Prostate gland (tissue), 2 donors: ENCODE measurements at regions not wholly inside any gene's neighbourhood (a gene's known extent, or its start where the extent isn't known, plus 50 kb on each side); places are given as distances from the start of the nearest gene placed in this dataset.

Source experiments
- DNase-seq: peaks from one replicate; pipeline ENCODE4 v3.0.0-alpha.2; 2019; ENCODE audit warnings: low spot score
- H3K27ac ChIP-seq, 2 donors: fragments of 200-600 bp; sonication (generic); 2 replicates each; pipeline ENCODE4 v1.5.1; 2017 to 2019
- H3K27me3 ChIP-seq: fragments of 200-600 bp; sonication (generic); replicated peaks from 2 replicates; pipeline ENCODE4 v1.5.1; 2019; ENCODE audit not compliant: insufficient read depth
- H3K36me3 ChIP-seq, 2 donors: fragments of 200-600 bp; sonication (generic); 1 replicate in 1 of 2; 2 replicates in 1 of 2; pipeline versions ENCODE4 v1.5.1 to v1.8.1; 2017 to 2019
- H3K4me1 ChIP-seq: fragments of 200-600 bp; sonication (generic); replicated peaks from 2 replicates; pipeline ENCODE4 v1.5.1; 2019
- H3K4me3 ChIP-seq, 2 donors: fragments of 200-600 bp; sonication (generic); 2 replicates each; pipeline ENCODE4 v1.5.1; 2017 to 2019
- H3K9me3 ChIP-seq: fragments of 200-600 bp; sonication (generic); 2 replicates; pipeline ENCODE4 v1.5.1; 2017
- POLR2A ChIP-seq: fragments of 450-650 bp; IDR thresholded peaks from one replicate; pipeline ENCODE4 v1.6.1; 2016; ENCODE audit warnings: antibody characterized with exemption, mild to moderate bottlenecking
- POLR2AphosphoS5 ChIP-seq: sonication (generic); formaldehyde crosslinking; IDR thresholded peaks from one replicate; pipeline ENCODE4 v1.6.1; 2017; ENCODE audit warnings: antibody characterized with exemption
- WGBS: methylation state at CpG from one replicate; pipeline ENCODE4 v1.1.5; 2018; 5-methylcytosine and 5-hydroxymethylcytosine counted together
- intact Hi-C: fragments of 100-400 bp; cut with DNase I; formaldehyde crosslinking; loops from one replicate; pipeline ENCODE4 v1.14.2; 2022
- TF ChIP-seq, protein P1 (sequence below), 4 experiments: fragments of 200-600 bp in 2 of 4; fragments of 450-650 bp in 2 of 4; sonication (generic) in 2 of 4; IDR thresholded peaks; 1 replicate in 3 of 4; 2 replicates in 1 of 4; pipeline ENCODE4 v1.5.1; 2016 to 2019; ENCODE audit warnings: antibody characterized with exemption in 4 of 4, mild to moderate bottlenecking in 2 of 4, moderate library complexity in 2 of 4

DNA sequence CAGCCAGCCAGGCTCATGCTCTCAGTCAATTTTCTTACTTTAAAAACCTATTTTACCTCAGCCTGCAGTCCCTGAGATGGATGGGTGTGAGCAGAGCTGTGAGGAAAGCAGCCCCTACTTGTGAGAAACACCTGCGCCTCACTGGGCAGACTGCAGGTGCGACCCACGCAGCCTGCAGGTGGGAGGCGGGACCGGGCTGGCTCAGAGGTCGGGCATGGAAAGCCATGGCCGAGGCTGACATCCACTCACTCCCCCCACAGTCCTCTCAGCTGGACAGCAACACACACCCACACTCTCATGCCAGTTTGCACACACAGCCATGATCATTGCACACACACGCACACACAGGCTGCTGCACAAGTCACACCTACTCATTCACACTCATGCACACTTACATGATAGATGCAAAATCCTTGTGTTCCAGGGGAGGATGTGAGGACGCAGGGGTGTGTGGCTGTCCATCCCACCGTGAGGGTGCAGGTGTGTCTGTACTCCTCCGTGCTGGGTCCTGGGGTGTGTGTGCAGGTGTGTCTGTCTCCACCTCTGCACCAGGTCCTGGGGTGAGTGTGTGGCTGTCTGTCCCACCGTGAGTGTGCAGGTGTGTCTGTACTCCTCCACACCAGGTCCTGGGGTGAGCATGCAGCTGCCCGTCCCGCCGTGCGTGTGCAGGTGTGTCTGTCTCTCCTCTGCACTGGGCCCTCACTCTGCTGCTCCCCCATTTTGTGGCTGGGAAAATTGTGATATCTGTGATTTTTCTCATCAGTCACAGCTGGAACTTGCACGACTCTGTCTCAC lies 166.5 kb downstream of the RTP5 start:
- H3K4me1 ChIP-seq: no peaks in the 10 kb centered on the region
- H3K9me3 ChIP-seq: no peaks in the 10 kb centered on the region
- H3K36me3 ChIP-seq: no peaks in the 10 kb centered on the region
- no peak overlapping the region for H3K27ac ChIP-seq
- H3K4me3 ChIP-seq: no peak overlapping the region
- H3K27me3 ChIP-seq: peaks cover 3% of the 10 kb centered on the region
- intact Hi-C loops: no loop called here
- no peak for DNase-seq
- no peak for TF ChIP-seq POLR2AphosphoS5
- TF ChIP-seq POLR2A: no peak
- TF ChIP-seq, protein P1, sequence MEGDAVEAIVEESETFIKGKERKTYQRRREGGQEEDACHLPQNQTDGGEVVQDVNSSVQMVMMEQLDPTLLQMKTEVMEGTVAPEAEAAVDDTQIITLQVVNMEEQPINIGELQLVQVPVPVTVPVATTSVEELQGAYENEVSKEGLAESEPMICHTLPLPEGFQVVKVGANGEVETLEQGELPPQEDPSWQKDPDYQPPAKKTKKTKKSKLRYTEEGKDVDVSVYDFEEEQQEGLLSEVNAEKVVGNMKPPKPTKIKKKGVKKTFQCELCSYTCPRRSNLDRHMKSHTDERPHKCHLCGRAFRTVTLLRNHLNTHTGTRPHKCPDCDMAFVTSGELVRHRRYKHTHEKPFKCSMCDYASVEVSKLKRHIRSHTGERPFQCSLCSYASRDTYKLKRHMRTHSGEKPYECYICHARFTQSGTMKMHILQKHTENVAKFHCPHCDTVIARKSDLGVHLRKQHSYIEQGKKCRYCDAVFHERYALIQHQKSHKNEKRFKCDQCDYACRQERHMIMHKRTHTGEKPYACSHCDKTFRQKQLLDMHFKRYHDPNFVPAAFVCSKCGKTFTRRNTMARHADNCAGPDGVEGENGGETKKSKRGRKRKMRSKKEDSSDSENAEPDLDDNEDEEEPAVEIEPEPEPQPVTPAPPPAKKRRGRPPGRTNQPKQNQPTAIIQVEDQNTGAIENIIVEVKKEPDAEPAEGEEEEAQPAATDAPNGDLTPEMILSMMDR (IDR thresholded peaks at IDR 0.05): no peak
- 82% methylated on average over 17 of the region's 17 CpGs for WGBS

DNA sequence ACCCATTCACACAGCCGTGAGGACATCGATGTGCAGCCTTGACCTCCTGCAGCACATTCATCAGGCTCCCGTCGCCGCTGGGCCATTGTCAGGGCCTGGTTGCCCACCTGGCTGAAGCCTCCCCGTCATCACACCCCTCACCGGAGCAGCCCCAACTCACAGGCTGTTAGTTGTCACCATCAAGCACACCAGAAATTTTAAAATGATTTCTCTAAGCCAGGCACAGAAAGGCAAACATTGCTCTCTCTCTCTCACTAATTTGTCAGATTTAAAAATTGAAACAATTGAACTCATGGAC lies 167.1 kb downstream of the RTP5 start:
- Histone ChIP-seq H3K27ac (no peak overlapping the region), H3K4me3 (no peak overlapping the region), H3K36me3 (no peaks in the 10 kb centered on the region), H3K27me3 (peaks cover 3% of the 10 kb centered on the region), H3K4me1 (no peaks in the 10 kb centered on the region), H3K9me3 (no peaks in the 10 kb centered on the region)
- intact Hi-C loops: no loop called here
- WGBS: 84% methylated on average over 7 of the region's 7 CpGs
- DNase-seq: no peak
- no peak for TF ChIP-seq POLR2A
- TF ChIP-seq POLR2AphosphoS5: no peak
- TF ChIP-seq, protein P1 (IDR thresholded peaks at IDR 0.05): no peak

GRCh38 chr2:242038166-242038927 lies 168.8 kb downstream of the RTP5 start:
- intact Hi-C loops: no loop called here
- Histone ChIP-seq H3K27me3 (peaks cover 3% of the 10 kb centered on the region), H3K4me1 (no peaks in the 10 kb centered on the region), H3K4me3 (no peak overlapping the region), H3K27ac (no peak overlapping the region), H3K36me3 (no peaks in the 10 kb centered on the region), H3K9me3 (no peaks in the 10 kb centered on the region)
- DNase-seq: no peak
- TF ChIP-seq, protein P1 (IDR thresholded peaks at IDR 0.05): no peak
- WGBS: 87% methylated on average over 20 of the region's 20 CpGs

DNA sequence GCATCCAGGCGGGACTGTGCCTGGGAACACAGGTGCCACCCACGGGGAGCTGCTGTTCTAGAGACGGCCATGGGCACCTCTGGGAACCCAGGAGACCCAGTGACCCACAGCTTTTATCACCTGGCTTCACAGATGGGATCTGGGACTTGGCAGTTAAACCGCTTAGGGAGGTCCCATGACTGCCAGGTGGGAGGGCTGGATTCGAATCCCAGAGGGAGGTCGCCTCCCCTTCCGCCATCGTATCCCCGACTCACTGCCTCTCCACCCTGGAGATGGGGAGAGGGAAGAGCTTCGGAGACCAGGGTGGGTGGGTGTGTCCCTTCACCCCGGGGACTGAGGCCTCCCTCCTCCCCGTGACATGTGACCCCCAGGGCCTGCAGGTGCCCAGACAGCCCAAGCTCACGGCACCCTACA lies 169.4 kb downstream of the RTP5 start:
- H3K27ac ChIP-seq: no peak overlapping the region
- no peaks in the 10 kb centered on the region for H3K36me3 ChIP-seq
- 72% methylated on average over 6 of the region's 13 CpGs for WGBS
- TF ChIP-seq, protein P1 (IDR thresholded peaks at IDR 0.05): no peak
- TF ChIP-seq POLR2A: no peak
- no peak for TF ChIP-seq POLR2AphosphoS5
- no peak overlapping the region for H3K4me3 ChIP-seq
- intact Hi-C loops: no loop called here
- H3K27me3 ChIP-seq: peaks cover 7% of the 10 kb centered on the region
- H3K4me1 ChIP-seq: no peaks in the 10 kb centered on the region
- no peak for DNase-seq
- H3K9me3 ChIP-seq: no peaks in the 10 kb centered on the region

- intact Hi-C loops: no loop called here
- DNase-seq: no peak
- Histone ChIP-seq H3K27ac (no peak overlapping the region), H3K9me3 (no peaks in the 10 kb centered on the region), H3K4me1 (no peaks in the 10 kb centered on the region), H3K27me3 (peaks cover 15% of the 10 kb centered on the region), H3K36me3 (no peaks in the 10 kb centered on the region), H3K4me3 (no peak overlapping the region)
- 94% methylated on average over 10 of the region's 10 CpGs for WGBS
- no peak for TF ChIP-seq POLR2A
- TF ChIP-seq POLR2AphosphoS5: no peak
- TF ChIP-seq, protein P1 (IDR thresholded peaks at IDR 0.05): no peak
Observed at GRCh38 chr2:242040303-242040655, 170.8 kb downstream of the RTP5 start.
